ENCODE measurements at regions not wholly inside any gene's neighbourhood (a gene's known extent, or its start where the extent isn't known, plus 50 kb on each side); places are given as distances from the start of the nearest gene placed in this dataset.

- Histone ChIP-seq H3K4me1 (ENCODE audit: insufficient read depth, poor library complexity, severe bottlenecking) (no peaks in the 10 kb centered on the region), H3K27ac (ENCODE audit: poor library complexity, severe bottlenecking) (no peak overlapping the region), H3K9me3 (ENCODE audit: severe bottlenecking) (no peaks in the 10 kb centered on the region), H3K36me3 (ENCODE audit: low read depth) (no peaks in the 10 kb centered on the region), H3K27me3 (ENCODE audit: insufficient read depth, poor library complexity, severe bottlenecking) (no peaks in the 10 kb centered on the region), H3K4me3 (ENCODE audit: severe bottlenecking) (no peak overlapping the region)
- TF ChIP-seq CTCF (IDR thresholded peaks at IDR 0.05; ENCODE audit: poor library complexity, severe bottlenecking) = no peak
- no peak for DNase-seq (ENCODE audit: low spot score)
- ATAC-seq (ENCODE audit: low read depth) = no peak
These were observed 589.4 kb upstream of the FAM174A start for GRCh38 chr5:99945478-99946442.

GRCh38 chr5:99940540-99940939, 594.6 kb upstream of the FAM174A start:
- Histone ChIP-seq H3K4me1 (ENCODE audit: insufficient read depth, poor library complexity, severe bottlenecking) (no peaks in the 10 kb centered on the region), H3K36me3 (ENCODE audit: low read depth) (no peaks in the 10 kb centered on the region), H3K4me3 (ENCODE audit: severe bottlenecking) (no peak overlapping the region), H3K27me3 (ENCODE audit: insufficient read depth, poor library complexity, severe bottlenecking) (no peaks in the 10 kb centered on the region), H3K9me3 (ENCODE audit: severe bottlenecking) (no peaks in the 10 kb centered on the region), H3K27ac (ENCODE audit: poor library complexity, severe bottlenecking) (no peak overlapping the region)
- TF ChIP-seq CTCF (IDR thresholded peaks at IDR 0.05; ENCODE audit: poor library complexity, severe bottlenecking) = no peak
- DNase-seq (ENCODE audit: low spot score) (no peak), ATAC-seq (ENCODE audit: low read depth) (no peak)

GRCh38 chr5:99936911-99937310, 598.3 kb upstream of the FAM174A start:
- H3K9me3 ChIP-seq (ENCODE audit: severe bottlenecking) = no peaks in the 10 kb centered on the region
- no peak overlapping the region for H3K27ac ChIP-seq (ENCODE audit: poor library complexity, severe bottlenecking)
- TF ChIP-seq CTCF (IDR thresholded peaks at IDR 0.05; ENCODE audit: poor library complexity, severe bottlenecking) = no peak
- no peaks in the 10 kb centered on the region for H3K36me3 ChIP-seq (ENCODE audit: low read depth)
- no peak for DNase-seq (ENCODE audit: low spot score)
- no peaks in the 10 kb centered on the region for H3K4me1 ChIP-seq (ENCODE audit: insufficient read depth, poor library complexity, severe bottlenecking)
- no peaks in the 10 kb centered on the region for H3K27me3 ChIP-seq (ENCODE audit: insufficient read depth, poor library complexity, severe bottlenecking)
- no peak overlapping the region for H3K4me3 ChIP-seq (ENCODE audit: severe bottlenecking)
- no peak for ATAC-seq (ENCODE audit: low read depth)

- H3K4me3 ChIP-seq (ENCODE audit: severe bottlenecking) = no peak overlapping the region
- no peak for DNase-seq (ENCODE audit: low spot score)
- no peaks in the 10 kb centered on the region for H3K36me3 ChIP-seq (ENCODE audit: low read depth)
- H3K27me3 ChIP-seq (ENCODE audit: insufficient read depth, poor library complexity, severe bottlenecking) = no peaks in the 10 kb centered on the region
- no peak for TF ChIP-seq CTCF (IDR thresholded peaks at IDR 0.05; ENCODE audit: poor library complexity, severe bottlenecking)
- ATAC-seq (ENCODE audit: low read depth) = no peak
- H3K4me1 ChIP-seq (ENCODE audit: insufficient read depth, poor library complexity, severe bottlenecking) = no peaks in the 10 kb centered on the region
- no peak overlapping the region for H3K27ac ChIP-seq (ENCODE audit: poor library complexity, severe bottlenecking)
- no peaks in the 10 kb centered on the region for H3K9me3 ChIP-seq (ENCODE audit: severe bottlenecking)
These were observed 605.4 kb upstream of the FAM174A start for GRCh38 chr5:99929806-99930135.
